K562 (cell line): ENCODE measurements at regions not wholly inside any gene's neighbourhood (a gene's known extent, or its start where the extent isn't known, plus 50 kb on each side); places are given as distances from the start of the nearest gene placed in this dataset.

Experiments used
- ATAC-seq: fragments of 200-7000 bp; cut with Tn5 transposase; 3 replicates; pipeline ENCODE4 v1.9.1; 2020; ENCODE audit warnings: moderate library complexity
- BruUV-seq: library from RNA; stranded (reverse); fragments of 400-500 nt; replicated peaks from 2 replicates; lab custom pipeline; 2021; lab: Mats Ljungman, UMichigan
- CTCF ChIA-PET: fragments of 300-600 bp; formaldehyde crosslinking; extraction: SDS; loops from one replicate; lab custom pipeline; 2021; ENCODE audit warnings: low intra/inter-chr PET ratio; lab: Yijun Ruan, JAX
- POLR2A ChIA-PET: fragments of 300-600, 350-650 bp; sonication (Branson Sonifier 250); formaldehyde crosslinking; extraction: SDS; loops from one replicate; lab custom pipeline; 2021; ENCODE audit warnings: antibody characterized with exemption, inconsistent platforms; lab: Yijun Ruan, JAX
- DNase-seq, 4 experiments: peaks; one replicate each; pipeline versions ENCODE4 v3.0.0 to v3.0.0-alpha.2; 2011 to 2018; ENCODE audit warnings: low spot score in 3 of 4, mixed read lengths in 3 of 4; ENCODE audit errors: extremely low read depth in 1 of 4
- FAIRE-seq: peaks from 2 replicates; lab custom pipeline; 2011; peaks lifted over from hg19 to GRCh38; lab: Jason Lieb, UNC
- H2AFZ ChIP-seq: 2 replicates; pipeline ENCODE4 v1.6.0; 2011; ENCODE audit warnings: low read depth, low read length, control low read depth, inconsistent platforms
- H3K27ac ChIP-seq: fragments of 200-600 bp; 3 replicates; pipeline ENCODE4 v1.8.0; 2011; ENCODE audit warnings: low read depth, mild to moderate bottlenecking, control low read depth, inconsistent platforms, low read length, moderate library complexity, mixed read lengths; ENCODE audit errors: extremely low read depth
- H3K27me3 ChIP-seq, 2 experiments: fragments of 300-600 bp in 1 of 2; 2 replicates in 1 of 2; 3 replicates in 1 of 2; pipeline versions ENCODE4 v1.6.0 to v1.8.0; 2011; ENCODE audit warnings: inconsistent platforms in 2 of 2, low read length in 2 of 2, mild to moderate bottlenecking in 1 of 2, mixed read lengths in 1 of 2, moderate library complexity in 1 of 2; ENCODE audit not compliant: control insufficient read depth in 2 of 2, insufficient read depth in 2 of 2
- H3K36me3 ChIP-seq: fragments of 300-600 bp; 3 replicates; pipeline ENCODE4 v1.8.0; 2011; ENCODE audit warnings: mild to moderate bottlenecking, low read length, inconsistent platforms; ENCODE audit not compliant: control insufficient read depth, insufficient read depth
- H3K4me1 ChIP-seq, 2 experiments: fragments of 200-600 bp in 1 of 2; replicated peaks in 1 of 2; 2 replicates in 1 of 2; 3 replicates in 1 of 2; pipeline versions ENCODE4 v1.5.1 to v1.8.0; 2011; ENCODE audit warnings: inconsistent platforms in 2 of 2, low read length in 2 of 2, mild to moderate bottlenecking in 1 of 2, mixed read lengths in 1 of 2, moderate library complexity in 1 of 2; ENCODE audit not compliant: control insufficient read depth in 2 of 2, insufficient read depth in 2 of 2
- H3K4me2 ChIP-seq: 2 replicates; pipeline ENCODE4 v1.6.1; 2011; ENCODE audit warnings: low read length, control low read depth, inconsistent platforms, mixed read lengths; ENCODE audit not compliant: insufficient read depth
- H3K4me3 ChIP-seq: fragments of 200-600 bp; sonication (generic), shearing (Covaris generic); 2 replicates; pipeline ENCODE4 v1.5.1; 2016; ENCODE audit warnings: control low read depth, inconsistent platforms
- H3K79me2 ChIP-seq: fragments of 200-600 bp; 3 replicates; pipeline ENCODE4 v1.8.0; 2011; ENCODE audit warnings: low read length, inconsistent platforms; ENCODE audit not compliant: control insufficient read depth, insufficient read depth
- H3K9ac ChIP-seq, 2 experiments: 2 replicates each; pipeline versions ENCODE4 v1.6.0 to v1.6.1; 2011; ENCODE audit warnings: low read depth in 2 of 2, low read length in 2 of 2, control low read depth in 1 of 2, inconsistent platforms in 1 of 2, mild to moderate bottlenecking in 1 of 2, mixed read lengths in 1 of 2; ENCODE audit not compliant: insufficient read depth in 1 of 2
- H3K9me1 ChIP-seq: one replicate; pipeline ENCODE4 v1.6.0; 2011; ENCODE audit warnings: inconsistent platforms, mild to moderate bottlenecking, low read length, moderate library complexity; ENCODE audit not compliant: control insufficient read depth, insufficient read depth
- H3K9me3 ChIP-seq: replicated peaks from 2 replicates; pipeline ENCODE4 v1.5.1; 2011; ENCODE audit warnings: low read depth, low read length, inconsistent platforms; ENCODE audit not compliant: control insufficient read depth, insufficient read depth
- H4K20me1 ChIP-seq: replicated peaks from 2 replicates; pipeline ENCODE4 v1.6.1; 2011; ENCODE audit warnings: low read length, inconsistent platforms, mixed read lengths; ENCODE audit not compliant: control insufficient read depth, insufficient read depth
- CHD2 ChIP-seq: IDR thresholded peaks from 2 replicates; pipeline ENCODE4 v1.6.1; 2011; ENCODE audit warnings: low read depth, low read length
- CTBP1 ChIP-seq: fragments of 450-650 bp; IDR thresholded peaks from 2 replicates; pipeline ENCODE4 v1.6.1; 2016; ENCODE audit warnings: borderline replicate concordance
- EZH2 ChIP-seq: IDR thresholded peaks from 2 replicates; pipeline ENCODE4 v1.6.1; 2012; ENCODE audit warnings: low read depth, mild to moderate bottlenecking, inconsistent platforms, low read length, borderline replicate concordance
- HIVEP1 ChIP-seq: fragments of 250-450 bp; sonication (Bioruptor Pico); IDR thresholded peaks from 2 replicates; pipeline ENCODE4 v1.4.0; 2020; ENCODE audit warnings: mild to moderate bottlenecking
- KLF1 ChIP-seq: fragments of 450-650 bp; IDR thresholded peaks from 2 replicates; pipeline ENCODE4 v1.6.1; 2016; ENCODE audit warnings: missing genetic modification characterization, missing compliant biosample characterization
- PHB2 ChIP-seq: fragments of 450-650 bp; IDR thresholded peaks from 2 replicates; pipeline ENCODE4 v1.6.1; 2017; ENCODE audit warnings: low read depth
- POLR2A ChIP-seq: fragments of 450-650 bp; conservative IDR thresholded peaks from 2 replicates; pipeline ENCODE4 v1.6.1; 2016
- RB1 ChIP-seq: fragments of 450-650 bp; IDR thresholded peaks from 2 replicates; pipeline ENCODE4 v1.6.1; 2017; ENCODE audit warnings: low read depth, mild to moderate bottlenecking
- TAL1 ChIP-seq: fragments of 450-650 bp; IDR thresholded peaks from 2 replicates; pipeline ENCODE4 v1.6.1; 2016; ENCODE audit warnings: mild to moderate bottlenecking
- TFAP4 ChIP-seq: sonication (generic); formaldehyde crosslinking; IDR thresholded peaks from 2 replicates; pipeline ENCODE4 v1.8.0; 2022; ENCODE audit warnings: missing genetic modification reagents, mild to moderate bottlenecking, moderate library complexity, borderline replicate concordance
- ZBTB43 ChIP-seq: sonication (generic); formaldehyde crosslinking; IDR thresholded peaks from 2 replicates; pipeline ENCODE4 v1.8.0; 2023; ENCODE audit warnings: mild to moderate bottlenecking, missing genetic modification reagents
- ZC3H11A ChIP-seq: IDR thresholded peaks from 2 replicates; pipeline ENCODE4 v1.6.1; 2012; ENCODE audit warnings: low read depth, low read length, improper control_type of control experiment
- ZNF57 ChIP-seq: fragments of 450-650 bp; formaldehyde crosslinking; IDR thresholded peaks from 2 replicates; pipeline ENCODE4 v1.4.0; 2020; ENCODE audit warnings: mild to moderate bottlenecking, moderate library complexity
- ZNF707 ChIP-seq: fragments of 250-450 bp; sonication (Bioruptor Pico); conservative IDR thresholded peaks from 2 replicates; pipeline ENCODE4 v1.8.0; 2022; ENCODE audit warnings: inconsistent platforms, mild to moderate bottlenecking, moderate library complexity
- ZNF76 ChIP-seq: fragments of 250-450 bp; sonication (Bioruptor Pico); IDR thresholded peaks from 2 replicates; pipeline ENCODE4 v1.4.0; 2020; ENCODE audit warnings: mild to moderate bottlenecking, moderate library complexity, borderline replicate concordance
- WGBS: fragments of 100-300 bp; shearing (Covaris generic); methylation state at CpG from one replicate; pipeline ENCODE4 v1.1.6; 2016; ENCODE audit warnings: low coverage, mixed read lengths; ENCODE audit not compliant: insufficient coverage; ENCODE audit errors: missing lambda C conversion rate; 5-methylcytosine and 5-hydroxymethylcytosine counted together
- in situ Hi-C: fragments of 300-500 bp; cut with MboI; formaldehyde crosslinking; loops from 4 replicates; pipeline ENCODE4 v1.15.0; 2018; ENCODE audit warnings: inconsistent platforms, mixed read lengths
- intact Hi-C: fragments of 100-400 bp; cut with micrococcal nuclease; formaldehyde crosslinking; loops from 2 replicates; pipeline ENCODE4 v1.14.2; 2022

GRCh38 chr6:113104541-113104940, 752.6 kb upstream of the MARCKS start:
- FAIRE-seq: no peak
- BruUV-seq: no TSS peak

GRCh38 chr6:113104951-113105350, 752.2 kb upstream of the MARCKS start:
- no peak overlapping the region for H3K9ac ChIP-seq
- H3K4me2 ChIP-seq: no peak overlapping the region
- H3K27ac ChIP-seq: no peak overlapping the region
- in situ Hi-C loops: no loop called here
- ATAC-seq: no peak
- no TSS peak for BruUV-seq
- H4K20me1 ChIP-seq: no peaks in the 10 kb centered on the region
- intact Hi-C loops: no loop called here
- H3K4me3 ChIP-seq: no peak overlapping the region
- POLR2A ChIA-PET: no interaction called here
- WGBS: 18% methylated on average over 3 of the region's 3 CpGs
- H3K9me3 ChIP-seq: no peaks in the 10 kb centered on the region
- DNase-seq: no peak
- no peak overlapping the region for H2AFZ ChIP-seq
- H3K4me1 ChIP-seq: no peaks in the 10 kb centered on the region
- no peak for TF ChIP-seq ZBTB43
- no peak for TF ChIP-seq CHD2
- no peak for TF ChIP-seq RB1
- no peak for FAIRE-seq
- H3K79me2 ChIP-seq: no peaks in the 10 kb centered on the region
- CTCF ChIA-PET: no interaction called here
- H3K27me3 ChIP-seq: no peaks in the 10 kb centered on the region
- H3K9me1 ChIP-seq: no peaks in the 10 kb centered on the region
- no peaks in the 10 kb centered on the region for H3K36me3 ChIP-seq

More at GRCh38 chr6:113104541-113104940, 752.6 kb upstream of the MARCKS start:
- H3K4me2 ChIP-seq: no peak overlapping the region
- ChIA-PET POLR2A (no interaction called here), CTCF (no interaction called here)
- no peak overlapping the region for H3K27ac ChIP-seq
- no peaks in the 10 kb centered on the region for H3K36me3 ChIP-seq
- H3K79me2 ChIP-seq: no peaks in the 10 kb centered on the region
- no peaks in the 10 kb centered on the region for H3K9me1 ChIP-seq
- intact Hi-C loops (no loop called here), in situ Hi-C loops (no loop called here)
- WGBS: 2% methylated on average over 4 of the region's 4 CpGs
- H3K9me3 ChIP-seq: no peaks in the 10 kb centered on the region
- H3K27me3 ChIP-seq: no peaks in the 10 kb centered on the region
- no peak overlapping the region for H3K4me3 ChIP-seq
- TF ChIP-seq ZNF76 (CRISPR knock-in tag): no peak
- no peak for TF ChIP-seq TFAP4 (CRISPR knock-in tag)
- no peak for TF ChIP-seq HIVEP1 (CRISPR knock-in tag)
- no peak for TF ChIP-seq CTBP1
- TF ChIP-seq KLF1 (tag): no peak
- TF ChIP-seq PHB2: no peak
- no peak for TF ChIP-seq POLR2A
- TF ChIP-seq EZH2: no peak
- TF ChIP-seq ZNF57 (CRISPR knock-in tag): no peak
- TF ChIP-seq TAL1: no peak
- no peak for TF ChIP-seq ZC3H11A
- TF ChIP-seq ZNF707 (CRISPR knock-in tag): no peak
- no peaks in the 10 kb centered on the region for H4K20me1 ChIP-seq
- H3K4me1 ChIP-seq: no peaks in the 10 kb centered on the region
- DNase-seq (no peak), ATAC-seq (no peak)
- H3K9ac ChIP-seq: no peak overlapping the region
- H2AFZ ChIP-seq: no peak overlapping the region
